Neural cell (in vitro differentiated cells): ENCODE measurements at regions not wholly inside any gene's neighbourhood (a gene's known extent, or its start where the extent isn't known, plus 50 kb on each side); places are given as distances from the start of the nearest gene placed in this dataset.

Source experiments
- H2AFZ ChIP-seq: fragments of 200-600, 300-800 bp; sonication (generic), shearing (Covaris generic); 2 replicates; pipeline ENCODE4 v1.6.0; 2014; ENCODE audit warnings: low read depth, mild to moderate bottlenecking, antibody characterized with exemption, low read length, moderate library complexity
- H3F3A ChIP-seq: fragments of 200-600 bp; shearing (Covaris generic); 2 replicates; pipeline ENCODE4 v1.6.1; 2016; ENCODE audit warnings: mild to moderate bottlenecking, moderate library complexity, mixed read lengths, antibody characterized with exemption, low read length; ENCODE audit not compliant: insufficient read depth, poor library complexity, severe bottlenecking
- H3K27ac ChIP-seq: fragments of 200-600, 300-800 bp; sonication (generic), shearing (Covaris generic); 2 replicates; pipeline ENCODE4 v1.5.1; 2014; ENCODE audit warnings: mild to moderate bottlenecking, low read length, moderate library complexity
- H3K27me3 ChIP-seq: fragments of 300-800, 200-600 bp; sonication (generic), shearing (Covaris generic); 2 replicates; pipeline ENCODE4 v1.6.0; 2014; ENCODE audit warnings: mild to moderate bottlenecking, low read depth, low read length, moderate library complexity; ENCODE audit not compliant: insufficient read depth
- H3K36me3 ChIP-seq: fragments of 300-800, 200-600 bp; sonication (generic), shearing (Covaris generic); 2 replicates; pipeline ENCODE4 v1.5.1; 2014; ENCODE audit warnings: mild to moderate bottlenecking, antibody characterized with exemption, low read length, moderate library complexity; ENCODE audit not compliant: insufficient read depth
- H3K4me2 ChIP-seq: fragments of 300-800, 200-600 bp; sonication (generic), shearing (Covaris generic); 2 replicates; pipeline ENCODE4 v1.6.0; 2014; ENCODE audit warnings: mild to moderate bottlenecking, low read length
- H3K4me3 ChIP-seq: fragments of 300-800, 200-600 bp; sonication (generic), shearing (Covaris generic); 2 replicates; pipeline ENCODE4 v1.5.1; 2014; ENCODE audit warnings: mild to moderate bottlenecking, low read length, moderate library complexity
- H3K79me2 ChIP-seq: fragments of 200-600 bp; shearing (Covaris generic); replicated peaks from 2 replicates; pipeline ENCODE4 v1.6.0; 2014; ENCODE audit warnings: mild to moderate bottlenecking, low read length, moderate library complexity; ENCODE audit not compliant: insufficient read depth
- H3K9ac ChIP-seq: fragments of 300-800, 200-600 bp; sonication (generic), shearing (Covaris generic); 2 replicates; pipeline ENCODE4 v1.6.1; 2016; ENCODE audit warnings: mild to moderate bottlenecking, low read length, mixed read lengths
- H3K9me2 ChIP-seq: fragments of 200-600 bp; shearing (Covaris generic); 2 replicates; pipeline ENCODE4 v1.6.1; 2016; ENCODE audit warnings: mild to moderate bottlenecking, low read length, mixed read lengths; ENCODE audit not compliant: insufficient read depth
- H3K9me3 ChIP-seq: fragments of 200-600, 300-800 bp; sonication (generic), shearing (Covaris generic); 2 replicates; pipeline ENCODE4 v1.6.1; 2016; ENCODE audit warnings: mild to moderate bottlenecking, mixed run types, low read length, moderate library complexity, mixed read lengths
- H4K20me1 ChIP-seq: fragments of 200-600 bp; shearing (Covaris generic); 2 replicates; pipeline ENCODE4 v1.6.1; 2016; ENCODE audit warnings: mild to moderate bottlenecking, mixed run types; ENCODE audit not compliant: insufficient read depth
- CTCF ChIP-seq: fragments of 450-650 bp; IDR thresholded peaks from 2 replicates; pipeline ENCODE4 v1.5.1; 2014; ENCODE audit warnings: antibody characterized with exemption, mild to moderate bottlenecking, moderate library complexity; ENCODE audit not compliant: poor library complexity, severe bottlenecking
- EP300 ChIP-seq: fragments of 450-650 bp; conservative IDR thresholded peaks from 2 replicates; pipeline ENCODE4 v1.6.1; 2014; ENCODE audit warnings: antibody characterized with exemption, mild to moderate bottlenecking, moderate library complexity; ENCODE audit not compliant: poor library complexity, severe bottlenecking
- EZH2 ChIP-seq: fragments of 200-600, 300-800 bp; shearing (Covaris generic), sonication (generic); IDR thresholded peaks from 2 replicates; pipeline ENCODE4 v1.6.1; 2014; ENCODE audit warnings: antibody characterized with exemption, low read length, borderline replicate concordance, mild to moderate bottlenecking; ENCODE audit not compliant: insufficient read depth, poor library complexity, severe bottlenecking
- MXI1 ChIP-seq: fragments of 450-650 bp; conservative IDR thresholded peaks from 2 replicates; pipeline ENCODE4 v1.6.1; 2014; ENCODE audit warnings: antibody characterized with exemption, mild to moderate bottlenecking; ENCODE audit not compliant: poor library complexity, severe bottlenecking
- POLR2AphosphoS5 ChIP-seq: IDR thresholded peaks from 2 replicates; pipeline ENCODE4 v1.6.1; 2012
- RAD21 ChIP-seq: fragments of 450-650 bp; conservative IDR thresholded peaks from 2 replicates; pipeline ENCODE4 v1.6.1; 2014; ENCODE audit warnings: antibody characterized with exemption, mild to moderate bottlenecking, moderate library complexity
- REST ChIP-seq: IDR thresholded peaks from 2 replicates; pipeline ENCODE4 v1.6.1; 2012; ENCODE audit warnings: borderline replicate concordance
- SMC3 ChIP-seq: fragments of 450-650 bp; conservative IDR thresholded peaks from 2 replicates; pipeline ENCODE4 v1.6.1; 2014; ENCODE audit warnings: antibody characterized with exemption, mild to moderate bottlenecking, moderate library complexity; ENCODE audit not compliant: poor library complexity
- TAF1 ChIP-seq: IDR thresholded peaks from 2 replicates; pipeline ENCODE4 v1.6.1; 2012; ENCODE audit warnings: low read depth

- TF ChIP-seq TAF1 (no peak), RAD21 (no peak)
- Histone ChIP-seq H3K36me3 (no peaks in the 10 kb centered on the region), H2AFZ (no peak overlapping the region)
These were observed 137.4 kb downstream of the INHBB start for GRCh38 chr2:120483355-120483754.

GRCh38 chr2:120485096-120485495 lies 139.2 kb downstream of the INHBB start:
- Histone ChIP-seq H4K20me1 (no peaks in the 10 kb centered on the region), H3K79me2 (no peaks in the 10 kb centered on the region), H3K27me3 (no peaks in the 10 kb centered on the region), H2AFZ (no peak overlapping the region), H3K4me3 (no peak overlapping the region), H3K9me3 (no peaks in the 10 kb centered on the region), H3K27ac (no peak overlapping the region), H3K4me2 (no peak overlapping the region), H3K9ac (no peak overlapping the region), H3K36me3 (no peaks in the 10 kb centered on the region), H3K9me2 (no peaks in the 10 kb centered on the region), H3F3A (no peaks in the 10 kb centered on the region)
- TF ChIP-seq REST: no peak
- no peak for TF ChIP-seq CTCF
- TF ChIP-seq TAF1: no peak
- no peak for TF ChIP-seq EP300

More at GRCh38 chr2:120483355-120483754, 137.4 kb downstream of the INHBB start:
- Histone ChIP-seq H3K9me3 (no peaks in the 10 kb centered on the region), H3K9me2 (no peaks in the 10 kb centered on the region), H3K4me2 (no peak overlapping the region), H3K4me3 (no peak overlapping the region), H3K27ac (no peak overlapping the region), H4K20me1 (no peaks in the 10 kb centered on the region), H3K79me2 (no peaks in the 10 kb centered on the region), H3K27me3 (no peaks in the 10 kb centered on the region), H3F3A (no peaks in the 10 kb centered on the region), H3K9ac (no peak overlapping the region)

DNA sequence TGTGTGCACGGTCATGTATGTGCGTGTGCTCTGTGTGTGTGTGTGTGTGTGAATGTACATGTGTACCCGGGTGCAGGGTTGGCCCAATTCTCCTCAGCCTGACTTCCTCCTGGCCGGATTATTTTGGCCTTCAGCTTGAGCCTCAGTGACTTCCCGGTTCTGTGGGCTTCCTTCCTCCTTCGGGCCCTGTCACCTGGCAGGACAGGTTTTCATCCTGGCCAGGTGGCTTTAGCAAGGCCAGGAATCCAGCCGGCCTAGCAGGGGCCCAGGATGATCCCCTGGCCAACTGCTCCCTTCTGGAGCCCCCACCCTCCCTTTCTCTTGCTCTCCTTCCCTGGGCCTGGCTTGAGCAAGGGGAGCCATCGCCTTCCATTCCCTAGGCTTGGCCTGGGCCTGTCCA lies 140.5 kb downstream of the INHBB start:
- no peak overlapping the region for H3K27ac ChIP-seq
- no peak for TF ChIP-seq RAD21
- no peak for TF ChIP-seq SMC3
- no peak for TF ChIP-seq CTCF
- no peak for TF ChIP-seq EP300
- TF ChIP-seq MXI1: no peak
- TF ChIP-seq EZH2: no peak
- no peak for TF ChIP-seq POLR2AphosphoS5
- TF ChIP-seq TAF1: no peak
- TF ChIP-seq REST: no peak
- H3K27me3 ChIP-seq: no peaks in the 10 kb centered on the region

More for the DNA sequence above, 140.5 kb downstream of the INHBB start:
- Histone ChIP-seq H3F3A (no peaks in the 10 kb centered on the region), H3K9ac (no peak overlapping the region), H3K4me3 (no peak overlapping the region), H3K9me2 (no peaks in the 10 kb centered on the region), H4K20me1 (no peaks in the 10 kb centered on the region), H3K36me3 (no peaks in the 10 kb centered on the region), H3K9me3 (no peaks in the 10 kb centered on the region), H2AFZ (no peak overlapping the region), H3K79me2 (no peaks in the 10 kb centered on the region), H3K4me2 (no peak overlapping the region)
